ENCODE measurements at regions not wholly inside any gene's neighbourhood (a gene's known extent, or its start where the extent isn't known, plus 50 kb on each side); places are given as distances from the start of the nearest gene placed in this dataset.

GRCh38 chr7:81498176-81498575, 271.7 kb downstream of the HGF start:
- TF ChIP-seq, protein P1, sequence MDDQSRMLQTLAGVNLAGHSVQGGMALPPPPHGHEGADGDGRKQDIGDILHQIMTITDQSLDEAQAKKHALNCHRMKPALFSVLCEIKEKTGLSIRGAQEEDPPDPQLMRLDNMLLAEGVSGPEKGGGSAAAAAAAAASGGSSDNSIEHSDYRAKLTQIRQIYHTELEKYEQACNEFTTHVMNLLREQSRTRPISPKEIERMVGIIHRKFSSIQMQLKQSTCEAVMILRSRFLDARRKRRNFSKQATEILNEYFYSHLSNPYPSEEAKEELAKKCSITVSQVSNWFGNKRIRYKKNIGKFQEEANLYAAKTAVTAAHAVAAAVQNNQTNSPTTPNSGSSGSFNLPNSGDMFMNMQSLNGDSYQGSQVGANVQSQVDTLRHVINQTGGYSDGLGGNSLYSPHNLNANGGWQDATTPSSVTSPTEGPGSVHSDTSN (CRISPR knock-in tag; IDR thresholded peaks at IDR 0.05): no peak
- TF ChIP-seq, protein P2, sequence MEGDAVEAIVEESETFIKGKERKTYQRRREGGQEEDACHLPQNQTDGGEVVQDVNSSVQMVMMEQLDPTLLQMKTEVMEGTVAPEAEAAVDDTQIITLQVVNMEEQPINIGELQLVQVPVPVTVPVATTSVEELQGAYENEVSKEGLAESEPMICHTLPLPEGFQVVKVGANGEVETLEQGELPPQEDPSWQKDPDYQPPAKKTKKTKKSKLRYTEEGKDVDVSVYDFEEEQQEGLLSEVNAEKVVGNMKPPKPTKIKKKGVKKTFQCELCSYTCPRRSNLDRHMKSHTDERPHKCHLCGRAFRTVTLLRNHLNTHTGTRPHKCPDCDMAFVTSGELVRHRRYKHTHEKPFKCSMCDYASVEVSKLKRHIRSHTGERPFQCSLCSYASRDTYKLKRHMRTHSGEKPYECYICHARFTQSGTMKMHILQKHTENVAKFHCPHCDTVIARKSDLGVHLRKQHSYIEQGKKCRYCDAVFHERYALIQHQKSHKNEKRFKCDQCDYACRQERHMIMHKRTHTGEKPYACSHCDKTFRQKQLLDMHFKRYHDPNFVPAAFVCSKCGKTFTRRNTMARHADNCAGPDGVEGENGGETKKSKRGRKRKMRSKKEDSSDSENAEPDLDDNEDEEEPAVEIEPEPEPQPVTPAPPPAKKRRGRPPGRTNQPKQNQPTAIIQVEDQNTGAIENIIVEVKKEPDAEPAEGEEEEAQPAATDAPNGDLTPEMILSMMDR (tag by site-specific recombination; IDR thresholded peaks at IDR 0.05): no peak
- TF ChIP-seq ZNF175 (tag by site-specific recombination; IDR thresholded peaks at IDR 0.05) (no peak), HOXA7 (CRISPR knock-in tag; IDR thresholded peaks at IDR 0.05; ENCODE audit: borderline replicate concordance) (no peak), ZNF350 (tag by site-specific recombination; IDR thresholded peaks at IDR 0.05) (no peak), MZF1 (tag by site-specific recombination; IDR thresholded peaks at IDR 0.05; ENCODE audit: borderline replicate concordance) (no peak), ZNF501 (tag by site-specific recombination; IDR thresholded peaks at IDR 0.05) (no peak)
- TF ChIP-seq, protein P3, sequence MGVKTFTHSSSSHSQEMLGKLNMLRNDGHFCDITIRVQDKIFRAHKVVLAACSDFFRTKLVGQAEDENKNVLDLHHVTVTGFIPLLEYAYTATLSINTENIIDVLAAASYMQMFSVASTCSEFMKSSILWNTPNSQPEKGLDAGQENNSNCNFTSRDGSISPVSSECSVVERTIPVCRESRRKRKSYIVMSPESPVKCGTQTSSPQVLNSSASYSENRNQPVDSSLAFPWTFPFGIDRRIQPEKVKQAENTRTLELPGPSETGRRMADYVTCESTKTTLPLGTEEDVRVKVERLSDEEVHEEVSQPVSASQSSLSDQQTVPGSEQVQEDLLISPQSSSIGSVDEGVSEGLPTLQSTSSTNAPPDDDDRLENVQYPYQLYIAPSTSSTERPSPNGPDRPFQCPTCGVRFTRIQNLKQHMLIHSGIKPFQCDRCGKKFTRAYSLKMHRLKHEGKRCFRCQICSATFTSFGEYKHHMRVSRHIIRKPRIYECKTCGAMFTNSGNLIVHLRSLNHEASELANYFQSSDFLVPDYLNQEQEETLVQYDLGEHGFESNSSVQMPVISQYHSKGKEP (tag by site-specific recombination; IDR thresholded peaks at IDR 0.05): no peak
- TF ChIP-seq, protein P4, sequence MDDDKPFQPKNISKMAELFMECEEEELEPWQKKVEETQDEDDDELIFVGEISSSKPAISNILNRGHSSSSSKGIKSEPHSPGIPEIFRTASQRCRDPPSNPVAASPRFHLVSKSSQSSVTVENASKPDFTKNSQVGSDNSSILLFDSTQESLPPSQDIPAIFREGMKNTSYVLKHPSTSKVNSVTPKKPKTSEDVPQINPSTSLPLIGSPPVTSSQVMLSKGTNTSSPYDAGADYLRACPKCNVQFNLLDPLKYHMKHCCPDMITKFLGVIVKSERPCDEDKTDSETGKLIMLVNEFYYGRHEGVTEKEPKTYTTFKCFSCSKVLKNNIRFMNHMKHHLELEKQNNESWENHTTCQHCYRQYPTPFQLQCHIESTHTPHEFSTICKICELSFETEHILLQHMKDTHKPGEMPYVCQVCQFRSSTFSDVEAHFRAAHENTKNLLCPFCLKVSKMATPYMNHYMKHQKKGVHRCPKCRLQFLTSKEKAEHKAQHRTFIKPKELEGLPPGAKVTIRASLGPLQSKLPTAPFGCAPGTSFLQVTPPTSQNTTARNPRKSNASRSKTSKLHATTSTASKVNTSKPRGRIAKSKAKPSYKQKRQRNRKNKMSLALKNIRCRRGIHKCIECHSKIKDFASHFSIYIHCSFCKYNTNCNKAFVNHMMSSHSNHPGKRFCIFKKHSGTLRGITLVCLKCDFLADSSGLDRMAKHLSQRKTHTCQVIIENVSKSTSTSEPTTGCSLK (tag by site-specific recombination; IDR thresholded peaks at IDR 0.05): no peak
